Smooth muscle cell (in vitro differentiated cells): ENCODE measurements at regions not wholly inside any gene's neighbourhood (a gene's known extent, or its start where the extent isn't known, plus 50 kb on each side); places are given as distances from the start of the nearest gene placed in this dataset.

Experiments used
- DNase-seq: peaks from one replicate; lab custom pipeline; 2025; ENCODE audit not compliant: unreplicated experiment; lab: John Stamatoyannopoulos, UW
- H2AFZ ChIP-seq: fragments of 200-600 bp; sonication (generic); 2 replicates; pipeline ENCODE4 v1.6.0; 2016; ENCODE audit warnings: antibody characterized with exemption, low read depth, mild to moderate bottlenecking
- H3F3A ChIP-seq: fragments of 200-600 bp; sonication (generic); 2 replicates; pipeline ENCODE4 v1.6.0; 2017; ENCODE audit warnings: antibody characterized with exemption, low read depth
- H3K27ac ChIP-seq: fragments of 200-600 bp; sonication (generic); 2 replicates; pipeline ENCODE4 v1.5.1; 2016; ENCODE audit warnings: low read depth, mild to moderate bottlenecking
- H3K27me3 ChIP-seq: fragments of 200-600 bp; sonication (generic); 2 replicates; pipeline ENCODE4 v1.6.1; 2016; ENCODE audit warnings: low read depth, mild to moderate bottlenecking
- H3K36me3 ChIP-seq: fragments of 200-600 bp; sonication (generic); 2 replicates; pipeline ENCODE4 v1.5.1; 2016; ENCODE audit warnings: low read depth
- H3K4me1 ChIP-seq: fragments of 200-600 bp; sonication (generic); 2 replicates; pipeline ENCODE4 v1.5.1; 2016; ENCODE audit warnings: low read depth
- H3K4me2 ChIP-seq: fragments of 200-600 bp; sonication (generic); 2 replicates; pipeline ENCODE4 v1.6.0; 2016; ENCODE audit warnings: mild to moderate bottlenecking
- H3K4me3 ChIP-seq: fragments of 200-600 bp; sonication (generic); 2 replicates; pipeline ENCODE4 v1.5.1; 2016; ENCODE audit warnings: mild to moderate bottlenecking
- H3K79me2 ChIP-seq: fragments of 200-600 bp; sonication (generic); 2 replicates; pipeline ENCODE4 v1.6.0; 2016; ENCODE audit warnings: low read depth, mild to moderate bottlenecking
- H3K9ac ChIP-seq: fragments of 200-600 bp; sonication (generic); 2 replicates; pipeline ENCODE4 v1.6.0; 2016; ENCODE audit warnings: low read depth
- H3K9me3 ChIP-seq: fragments of 200-600 bp; sonication (generic); replicated peaks from 2 replicates; pipeline ENCODE4 v1.5.1; 2016; ENCODE audit warnings: low read depth
- H4K20me1 ChIP-seq: fragments of 200-600 bp; sonication (generic); 2 replicates; pipeline ENCODE4 v1.6.0; 2016; ENCODE audit warnings: low read depth
- WGBS: methylation state at CpG from one replicate; pipeline ENCODE4 v1.1.7; 2016; ENCODE audit warnings: low lambda C conversion rate; 5-methylcytosine and 5-hydroxymethylcytosine counted together
- TF ChIP-seq, protein P1 (sequence below): fragments of 200-600 bp; sonication (generic); IDR thresholded peaks from 2 replicates; pipeline ENCODE4 v1.5.1; 2017; ENCODE audit warnings: borderline replicate concordance, mild to moderate bottlenecking, antibody characterized with exemption; ENCODE audit not compliant: insufficient read depth, poor library complexity, severe bottlenecking

DNA sequence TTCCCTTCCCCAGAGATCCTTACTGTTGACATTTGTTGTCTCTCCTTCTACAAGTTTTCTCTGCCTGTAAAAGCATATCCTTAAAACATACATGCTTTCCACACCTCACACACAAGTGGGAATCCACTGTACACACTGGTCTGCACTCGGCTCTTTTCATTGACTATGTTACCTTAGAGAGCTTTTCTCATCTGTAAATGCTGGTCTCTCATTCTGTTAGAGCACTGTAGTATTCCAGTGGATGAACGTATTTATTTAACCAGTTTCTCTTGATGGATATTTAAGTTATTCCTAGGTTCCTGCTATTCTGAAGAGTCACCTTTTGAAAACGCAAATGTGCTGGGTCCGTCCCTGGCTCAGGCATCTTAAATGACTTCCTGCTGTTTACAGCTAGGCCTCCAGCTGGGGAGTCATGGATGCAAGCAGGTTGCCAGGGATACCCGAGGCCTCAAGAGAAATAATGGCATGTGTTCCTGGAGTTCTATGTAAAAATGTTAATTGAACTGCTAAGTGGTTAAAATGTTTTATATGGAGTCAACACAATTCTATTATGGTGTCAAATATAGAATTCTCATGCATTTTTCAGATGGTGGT lies 61.1 kb upstream of the TGM3 start:
- Histone ChIP-seq H3K36me3 (no peaks in the 10 kb centered on the region), H3F3A (peaks cover 18% of the 10 kb centered on the region), H2AFZ (no peak overlapping the region), H3K79me2 (no peaks in the 10 kb centered on the region), H3K27ac (no peak overlapping the region), H3K4me3 (no peak overlapping the region), H3K4me2 (no peak overlapping the region), H3K9me3 (no peaks in the 10 kb centered on the region), H4K20me1 (no peaks in the 10 kb centered on the region), H3K4me1 (peaks cover 10% of the 10 kb centered on the region), H3K9ac (no peak overlapping the region), H3K27me3 (no peaks in the 10 kb centered on the region)
- TF ChIP-seq, protein P1, sequence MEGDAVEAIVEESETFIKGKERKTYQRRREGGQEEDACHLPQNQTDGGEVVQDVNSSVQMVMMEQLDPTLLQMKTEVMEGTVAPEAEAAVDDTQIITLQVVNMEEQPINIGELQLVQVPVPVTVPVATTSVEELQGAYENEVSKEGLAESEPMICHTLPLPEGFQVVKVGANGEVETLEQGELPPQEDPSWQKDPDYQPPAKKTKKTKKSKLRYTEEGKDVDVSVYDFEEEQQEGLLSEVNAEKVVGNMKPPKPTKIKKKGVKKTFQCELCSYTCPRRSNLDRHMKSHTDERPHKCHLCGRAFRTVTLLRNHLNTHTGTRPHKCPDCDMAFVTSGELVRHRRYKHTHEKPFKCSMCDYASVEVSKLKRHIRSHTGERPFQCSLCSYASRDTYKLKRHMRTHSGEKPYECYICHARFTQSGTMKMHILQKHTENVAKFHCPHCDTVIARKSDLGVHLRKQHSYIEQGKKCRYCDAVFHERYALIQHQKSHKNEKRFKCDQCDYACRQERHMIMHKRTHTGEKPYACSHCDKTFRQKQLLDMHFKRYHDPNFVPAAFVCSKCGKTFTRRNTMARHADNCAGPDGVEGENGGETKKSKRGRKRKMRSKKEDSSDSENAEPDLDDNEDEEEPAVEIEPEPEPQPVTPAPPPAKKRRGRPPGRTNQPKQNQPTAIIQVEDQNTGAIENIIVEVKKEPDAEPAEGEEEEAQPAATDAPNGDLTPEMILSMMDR, result no peak
- whole genome bisulfite sequencing, result 43% methylated on average over 5 of the region's 5 CpGs
- no peak for DNase-seq

DNA sequence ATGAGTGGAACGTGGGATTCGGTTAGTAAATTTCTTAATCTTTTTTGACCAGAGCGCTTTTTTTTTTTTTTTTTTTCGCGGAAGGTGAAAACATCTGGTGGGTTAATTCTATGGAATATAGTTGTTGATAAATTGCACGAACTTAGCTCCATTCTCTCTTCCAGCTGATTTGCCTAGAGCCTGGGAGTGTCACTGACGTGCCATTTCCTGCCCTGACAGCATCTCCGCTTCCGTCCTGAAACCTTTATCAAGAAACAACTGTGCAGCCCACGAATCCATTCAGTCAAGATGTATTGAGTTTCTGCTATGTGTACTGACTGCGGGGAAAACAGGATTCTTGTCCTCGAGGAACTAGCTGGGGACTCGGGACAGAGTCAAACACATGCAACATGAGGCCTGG lies 59.5 kb upstream of the TGM3 start:
- Histone ChIP-seq H2AFZ (no peak overlapping the region), H3K9ac (peak overlapping the region; percentile 42), H3K4me2 (peak overlapping the region; percentile 49)

DNA sequence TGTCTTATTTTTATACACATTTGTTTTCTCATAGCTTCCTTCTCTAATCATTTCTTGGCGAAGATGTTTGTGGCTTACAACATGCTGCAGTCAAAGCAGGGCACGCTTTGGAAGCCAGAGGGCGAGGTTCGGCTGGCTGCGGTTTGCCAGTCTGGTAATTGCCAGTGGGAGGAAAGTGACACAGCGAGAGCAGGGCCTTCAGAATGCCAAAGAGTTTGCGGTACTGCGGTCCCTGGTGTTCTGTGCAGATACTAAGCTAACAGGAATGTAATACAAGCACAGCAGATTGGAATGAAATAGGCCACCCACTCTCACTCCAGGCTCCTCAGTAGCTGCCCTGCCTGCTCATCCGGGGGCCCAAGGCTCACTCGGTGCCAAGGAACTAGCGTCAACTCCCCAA lies 58.7 kb upstream of the TGM3 start:
- Histone ChIP-seq H2AFZ (peak overlapping the region; percentile 15), H3K9ac (no peak overlapping the region), H3K79me2 (no peaks in the 10 kb centered on the region), H3K27me3 (no peaks in the 10 kb centered on the region), H3K9me3 (no peaks in the 10 kb centered on the region), H3F3A (peaks cover 18% of the 10 kb centered on the region), H4K20me1 (no peaks in the 10 kb centered on the region), H3K27ac (peak overlapping the region; percentile 91), H3K4me1 (peaks cover 10% of the 10 kb centered on the region), H3K4me2 (peak overlapping the region; percentile 62), H3K36me3 (no peaks in the 10 kb centered on the region), H3K4me3 (no peak overlapping the region)
- peak; percentile 45 for DNase-seq
- WGBS, result 16% methylated on average over 11 of the region's 11 CpGs
- TF ChIP-seq, protein P1, result no peak

More for the DNA sequence above, 59.5 kb upstream of the TGM3 start:
- no peaks in the 10 kb centered on the region for H3K36me3 ChIP-seq
- H3K27ac ChIP-seq, result peak overlapping the region; percentile 82
- no peaks in the 10 kb centered on the region for H3K79me2 ChIP-seq
- H3F3A ChIP-seq, result peaks cover 18% of the 10 kb centered on the region
- WGBS, result 54% methylated on average over 13 of the region's 13 CpGs
- TF ChIP-seq, protein P1, result no peak
- H3K4me3 ChIP-seq, result no peak overlapping the region
- DNase-seq, result no peak
- H4K20me1 ChIP-seq, result no peaks in the 10 kb centered on the region
- no peaks in the 10 kb centered on the region for H3K27me3 ChIP-seq
- H3K4me1 ChIP-seq, result peaks cover 10% of the 10 kb centered on the region
- H3K9me3 ChIP-seq, result no peaks in the 10 kb centered on the region

DNA sequence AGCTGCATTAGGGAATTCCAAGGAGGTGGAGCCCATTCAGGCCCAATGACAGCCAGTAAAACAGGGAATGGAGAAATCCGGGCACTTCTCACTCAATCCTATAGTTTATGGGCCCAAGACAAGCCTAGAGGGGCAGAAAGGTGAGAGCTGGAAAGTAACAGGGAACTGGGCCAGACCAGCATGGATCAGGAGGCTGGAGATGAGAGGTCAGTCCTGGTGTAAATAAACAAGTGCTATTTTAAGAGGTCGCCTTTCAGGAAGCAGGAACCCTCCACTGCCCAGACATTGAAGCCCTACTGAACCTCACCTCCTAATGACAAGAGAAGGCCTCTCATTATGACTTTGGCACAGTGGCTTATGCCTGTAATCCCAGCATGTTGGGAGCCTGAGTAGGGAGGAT lies 57.2 kb upstream of the TGM3 start:
- no peak overlapping the region for H3K27ac ChIP-seq
- TF ChIP-seq, protein P1, result no peak
- no peaks in the 10 kb centered on the region for H4K20me1 ChIP-seq
- WGBS, result 89% methylated on average over 2 of the region's 2 CpGs
- H3K36me3 ChIP-seq, result no peaks in the 10 kb centered on the region
- no peaks in the 10 kb centered on the region for H3K27me3 ChIP-seq
- no peak for DNase-seq
- no peaks in the 10 kb centered on the region for H3K9me3 ChIP-seq
- peaks cover 18% of the 10 kb centered on the region for H3F3A ChIP-seq
- H2AFZ ChIP-seq, result no peak overlapping the region
- H3K9ac ChIP-seq, result no peak overlapping the region
- H3K4me3 ChIP-seq, result no peak overlapping the region
- no peak overlapping the region for H3K4me2 ChIP-seq
- H3K4me1 ChIP-seq, result peaks cover 10% of the 10 kb centered on the region
- H3K79me2 ChIP-seq, result no peaks in the 10 kb centered on the region
